Renal pelvis (tissue), 1 donor: ENCODE measurements at regions not wholly inside any gene's neighbourhood (a gene's known extent, or its start where the extent isn't known, plus 50 kb on each side); places are given as distances from the start of the nearest gene placed in this dataset.
"Not testable (repeated sequence)": the region's sequence is repeated elsewhere in the genome, so short reads cannot be mapped to it uniquely, and the experiment has no call there.

ENCODE experiments used
- DNase-seq: peaks from one replicate; pipeline ENCODE4 v3.0.0-alpha.2; 2013

DNA sequence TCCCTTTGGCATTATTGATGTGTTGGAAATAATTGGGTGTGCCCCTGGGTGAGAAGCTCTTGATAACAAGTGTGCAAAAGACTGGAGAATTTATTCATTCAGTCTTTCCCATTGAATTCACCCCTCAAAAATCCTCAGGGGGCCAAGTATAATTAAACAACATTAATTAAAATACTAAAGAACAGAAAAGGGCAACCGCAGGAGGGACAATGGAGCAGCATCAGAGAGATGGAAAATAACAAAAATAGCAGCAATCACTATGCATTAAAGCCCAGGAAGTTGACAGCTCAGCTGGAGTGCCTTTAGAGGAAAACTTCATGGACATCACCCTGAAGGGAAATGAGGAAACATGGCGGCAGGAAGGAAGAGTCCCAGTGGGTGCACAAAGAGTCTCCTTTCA, 227.6 kb downstream of the MINAR1 start:
- no peak for DNase-seq

DNA sequence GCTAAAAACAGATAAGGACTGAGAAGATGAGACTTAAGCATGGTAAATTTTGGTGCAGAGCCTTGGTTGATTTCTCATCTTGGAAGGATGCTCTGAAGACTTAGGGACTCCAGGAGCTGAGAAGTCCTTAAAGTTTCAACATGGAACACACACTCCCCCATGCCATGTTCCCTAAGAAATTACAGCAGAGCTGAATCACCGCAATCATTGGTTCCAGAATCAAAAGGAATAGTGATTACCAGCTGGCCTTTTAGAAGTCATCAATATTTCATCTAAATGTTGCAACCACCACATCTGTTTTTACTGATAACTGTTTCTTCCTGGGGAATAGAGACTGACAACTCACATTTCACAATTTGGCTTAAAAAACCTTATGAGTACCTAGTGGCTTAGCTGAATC, 229.3 kb downstream of the MINAR1 start:
- no peak for DNase-seq

DNA sequence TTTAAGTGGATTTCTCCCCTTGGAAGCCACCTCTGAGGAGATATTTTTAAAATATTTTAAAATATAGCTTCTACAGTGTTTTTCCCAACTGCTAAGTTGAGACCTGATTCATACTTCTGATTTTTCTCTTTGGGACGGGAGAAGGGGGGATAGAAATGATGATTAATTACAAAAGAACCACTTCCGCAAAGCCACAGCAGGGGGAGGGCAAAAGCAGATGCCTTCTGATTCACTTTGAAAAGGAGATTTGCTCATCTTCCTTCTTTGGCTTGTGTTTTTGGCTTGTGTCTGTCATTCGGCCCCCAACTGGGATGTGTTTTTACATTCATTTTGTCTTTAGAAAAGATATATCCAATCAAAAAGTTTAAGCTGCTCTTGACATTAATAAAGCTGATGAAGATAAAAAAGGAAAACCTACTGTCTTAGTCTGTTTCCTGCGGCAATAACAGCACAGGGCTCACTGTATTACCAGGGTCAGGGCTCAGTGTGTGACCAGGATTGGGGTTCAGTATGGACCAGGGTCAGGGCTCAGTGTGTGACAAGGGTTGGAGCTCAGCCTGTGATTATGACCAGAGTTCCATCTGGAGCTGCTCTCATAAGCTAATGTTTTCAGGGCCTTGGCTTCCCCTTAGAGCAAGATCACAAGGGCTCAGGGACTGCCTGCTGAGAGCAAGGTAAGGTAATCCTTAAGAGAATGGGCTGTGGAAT, 223.2 kb downstream of the MTHFS start:
- DNase-seq: no peak

GRCh38 chr15:79674124-79674465, 222.7 kb downstream of the MTHFS start:
- DNase-seq: no peak

DNA sequence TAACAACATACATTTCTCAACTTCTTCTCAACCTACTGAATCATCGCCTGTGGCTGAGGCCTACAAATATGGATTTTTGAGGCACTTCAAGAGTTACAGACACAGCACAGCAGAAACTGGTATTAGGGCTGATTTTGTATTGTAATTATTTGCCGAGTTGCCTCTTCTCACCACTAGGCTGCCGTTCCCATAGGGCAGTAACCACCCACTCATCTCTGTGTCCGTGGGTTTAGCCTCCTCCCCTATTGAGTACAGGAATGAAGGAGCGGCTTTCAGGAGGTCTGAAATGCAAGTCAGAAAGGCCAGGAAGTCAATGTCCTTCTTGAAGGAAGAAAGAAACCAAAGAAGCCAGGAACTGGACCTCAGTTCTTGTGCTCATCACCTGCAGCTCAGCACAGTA, 220.8 kb downstream of the MTHFS start:
- no peak for DNase-seq

GRCh38 chr15:79676621-79677020, 220.2 kb downstream of the MTHFS start:
- DNase-seq: no peak

DNA sequence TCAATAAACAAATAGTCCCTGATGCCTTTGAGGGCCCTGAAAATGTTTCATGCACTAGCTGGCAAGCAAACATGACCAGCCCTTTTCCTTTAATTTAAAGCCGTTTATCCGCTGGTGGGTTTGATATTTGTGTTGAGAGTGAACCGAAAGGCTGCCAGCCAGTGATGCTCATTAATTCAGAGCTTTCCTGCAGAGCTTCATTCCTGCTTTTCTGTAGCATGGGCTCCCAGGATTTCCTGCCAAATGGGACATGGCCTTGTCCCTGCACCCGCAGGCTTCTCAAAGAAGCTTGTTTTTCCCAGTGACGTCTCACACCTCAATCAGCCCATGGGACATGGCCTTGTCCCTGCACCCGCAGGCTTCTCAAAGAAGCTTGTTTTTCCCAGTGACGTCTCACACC, 219.6 kb downstream of the MTHFS start:
- no peak for DNase-seq

DNA sequence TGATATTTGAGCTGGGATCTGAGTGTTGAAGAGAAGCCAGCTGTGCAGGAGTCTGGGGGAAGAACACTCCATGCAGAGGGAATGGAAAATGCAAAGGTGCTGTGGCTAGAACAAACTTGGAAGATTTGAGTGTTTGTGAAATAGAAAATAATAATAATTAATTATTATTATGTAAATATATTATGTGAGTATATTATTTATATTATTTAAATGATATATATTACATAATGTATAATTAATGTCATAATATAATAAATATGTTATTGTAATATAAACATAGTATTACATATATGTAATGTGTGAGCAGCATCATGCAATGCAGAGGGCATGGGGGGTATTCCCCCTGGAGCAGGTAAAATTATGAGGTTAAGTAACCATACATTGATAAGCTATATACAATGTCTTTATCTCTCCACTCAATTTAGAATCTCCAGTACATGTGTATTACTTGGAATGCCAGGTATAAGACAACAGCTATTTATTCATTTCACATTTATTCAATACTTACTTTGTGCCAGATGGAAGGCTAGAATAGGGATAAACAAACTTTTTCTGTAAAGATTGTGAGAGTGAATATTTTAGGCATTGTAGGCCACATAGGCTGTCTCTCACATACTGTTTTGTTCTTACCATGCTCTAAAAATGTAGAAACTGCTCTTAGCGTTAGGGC, 218.6 kb downstream of the MTHFS start:
- no peak for DNase-seq

- no peak for DNase-seq
These were observed 216.1 kb downstream of the MTHFS start for GRCh38 chr15:79680720-79681119.

GRCh38 chr15:79682285-79682684, 214.5 kb downstream of the MTHFS start:
- peak; percentile 3 for DNase-seq

DNA sequence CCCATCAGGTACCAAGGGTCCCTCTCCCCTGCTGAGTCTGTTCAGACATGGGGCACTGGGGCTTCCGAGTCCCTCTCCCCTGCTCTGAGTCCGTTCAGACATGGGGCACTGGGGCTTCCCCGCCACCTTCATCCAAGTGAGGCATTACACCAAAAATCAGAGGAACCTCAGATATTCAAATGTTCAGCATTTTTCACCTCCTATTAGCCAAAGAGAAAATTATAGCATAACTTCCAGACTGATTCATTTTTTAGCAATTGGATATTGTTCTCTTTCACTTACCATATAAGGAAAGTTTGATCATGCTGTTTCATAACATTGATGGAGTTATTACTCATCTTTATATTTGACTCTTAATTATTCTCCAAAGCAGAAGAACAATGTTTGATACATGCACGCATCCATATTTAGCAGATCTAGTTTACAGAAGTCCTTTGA, 213.9 kb downstream of the MTHFS start:
- no peak for DNase-seq

- DNase-seq: no peak
These were observed 207.8 kb downstream of the MTHFS start for GRCh38 chr15:79689030-79689429.

DNA sequence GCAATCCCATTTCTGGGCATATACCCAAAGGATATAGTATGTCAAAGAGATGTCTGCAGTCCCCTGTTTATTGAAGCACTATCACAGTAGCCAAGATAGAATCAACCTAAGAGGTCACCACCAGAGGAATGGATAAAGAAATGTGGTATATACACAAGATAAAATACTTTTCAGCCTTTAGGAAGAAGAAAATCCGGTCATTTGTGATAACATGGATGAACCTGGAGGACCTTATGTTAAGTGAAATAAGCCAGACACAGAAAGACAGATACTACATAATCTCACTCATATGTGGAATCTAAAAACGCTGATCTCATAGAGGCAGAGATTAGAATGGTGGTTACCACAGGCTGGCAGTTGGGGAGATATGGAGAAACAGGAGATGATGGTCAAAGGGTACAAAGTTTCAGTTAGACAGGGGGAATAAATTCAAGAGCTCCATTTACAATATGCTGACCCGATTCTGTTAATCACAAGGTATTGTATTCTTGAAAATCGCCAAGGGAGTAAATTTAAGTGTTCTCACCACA, 195.8 kb downstream of the MTHFS start:
- no peak for DNase-seq

- DNase-seq: no peak
These were observed 194.2 kb downstream of the MTHFS start for GRCh38 chr15:79702621-79703020.

GRCh38 chr15:79721256-79721655, 175.6 kb downstream of the MTHFS start:
- no peak for DNase-seq

DNA sequence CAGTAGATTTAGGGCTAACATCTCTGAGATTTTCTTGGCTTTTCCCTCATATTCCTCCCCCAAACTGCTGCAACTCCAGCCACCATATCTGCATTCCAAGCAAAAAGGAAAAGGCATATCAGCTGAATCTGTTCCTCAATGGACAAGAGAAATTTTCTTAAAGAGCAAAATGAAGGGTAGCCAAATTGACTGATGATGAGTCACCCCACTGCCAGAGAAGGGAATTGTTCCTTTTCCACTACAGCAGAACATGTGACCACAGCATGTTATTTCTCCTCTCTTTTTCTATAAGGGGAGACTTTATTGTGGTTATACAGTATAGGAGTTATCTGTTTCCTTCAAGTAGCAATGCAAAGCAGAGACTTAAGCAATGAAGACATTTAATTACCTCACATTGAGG, 172.5 kb downstream of the MTHFS start:
- no peak for DNase-seq

DNA sequence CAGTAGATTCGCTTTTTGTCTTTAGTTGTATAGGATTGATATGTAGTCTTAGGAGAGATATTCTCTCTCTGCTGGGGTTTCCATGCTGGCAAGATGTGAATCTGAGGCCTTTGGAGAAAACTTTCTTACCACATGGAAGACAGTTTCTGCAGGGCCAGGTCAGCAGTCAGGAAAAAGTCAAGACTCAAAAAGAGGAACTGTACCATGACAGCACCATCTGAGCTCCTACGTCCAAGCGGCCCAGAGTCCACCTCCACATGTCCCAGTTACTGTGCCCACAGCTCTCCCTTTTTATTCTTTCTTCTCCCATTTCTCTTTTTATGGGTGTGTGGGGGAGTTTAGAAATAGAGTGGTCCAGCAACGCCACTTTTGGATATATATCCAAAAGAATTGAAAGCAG, 172.0 kb downstream of the MTHFS start:
- no peak for DNase-seq

DNA sequence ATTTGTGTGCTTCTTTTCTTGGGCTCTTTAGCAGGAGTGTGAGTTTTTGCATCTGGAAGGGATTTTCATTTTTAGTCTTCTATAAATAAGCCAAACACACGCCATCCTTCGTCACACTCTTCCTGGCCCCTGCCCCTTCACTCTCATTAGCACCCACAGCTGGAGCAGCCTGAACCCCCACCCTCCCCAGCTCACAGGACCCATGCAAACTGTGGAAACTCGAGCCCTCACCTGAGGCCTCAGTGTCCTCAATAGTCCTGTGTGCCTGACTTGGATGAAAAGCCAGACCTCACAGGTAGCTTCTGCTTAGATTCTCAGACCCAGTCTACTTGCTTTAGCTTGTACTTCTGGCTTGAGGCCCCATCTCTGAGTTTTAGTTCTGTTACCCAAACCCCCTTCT, 167.9 kb downstream of the MTHFS start:
- no peak for DNase-seq

DNA sequence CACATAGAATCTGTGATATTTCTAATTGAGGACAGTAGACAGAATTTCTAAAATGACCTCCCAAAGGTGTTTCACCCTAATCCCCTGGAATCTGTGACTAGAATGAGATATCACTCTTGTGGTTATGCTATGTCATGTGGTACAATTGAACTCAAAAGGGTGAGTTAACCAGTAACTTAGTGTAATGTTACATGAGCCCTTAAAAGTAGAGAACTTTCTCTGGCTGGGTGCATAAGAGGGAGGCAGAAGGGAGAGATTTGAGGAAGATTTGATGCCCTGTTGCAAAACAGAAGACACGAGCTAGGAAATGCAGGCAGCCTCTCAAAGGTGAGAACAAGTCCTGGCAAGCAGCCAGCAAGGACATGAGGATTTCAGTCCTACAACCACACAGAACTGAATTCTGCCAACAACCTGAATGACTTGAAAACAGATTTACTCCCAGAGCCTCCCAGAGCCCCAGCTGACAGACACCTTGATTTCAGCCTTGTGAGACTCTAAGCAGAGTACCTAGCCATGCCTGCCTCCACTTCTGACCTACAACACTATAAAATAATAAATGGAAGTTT, 160.3 kb downstream of the MTHFS start:
- no peak for DNase-seq

GRCh38 chr15:79738143-79738542, 158.7 kb downstream of the MTHFS start:
- no peak for DNase-seq

DNA sequence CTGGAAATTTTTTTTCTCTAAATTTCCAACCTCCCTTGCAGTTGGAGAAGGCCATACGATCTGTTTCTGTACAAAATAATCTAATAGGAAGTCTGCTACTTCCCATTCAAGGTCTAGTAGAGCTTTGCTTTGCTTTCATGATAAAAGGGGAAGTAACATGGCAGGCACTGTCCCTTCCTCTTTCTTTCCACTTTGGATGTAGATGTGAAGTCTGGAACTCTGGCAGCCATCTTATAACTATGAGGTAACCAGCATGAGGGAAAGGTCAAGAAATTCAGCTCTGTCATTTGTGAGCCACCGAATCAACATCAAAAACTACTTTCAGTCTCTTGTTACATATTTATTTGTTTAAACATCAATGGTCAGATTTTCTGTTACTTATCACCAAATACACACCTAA, 156.3 kb downstream of the MTHFS start:
- no peak for DNase-seq

DNA sequence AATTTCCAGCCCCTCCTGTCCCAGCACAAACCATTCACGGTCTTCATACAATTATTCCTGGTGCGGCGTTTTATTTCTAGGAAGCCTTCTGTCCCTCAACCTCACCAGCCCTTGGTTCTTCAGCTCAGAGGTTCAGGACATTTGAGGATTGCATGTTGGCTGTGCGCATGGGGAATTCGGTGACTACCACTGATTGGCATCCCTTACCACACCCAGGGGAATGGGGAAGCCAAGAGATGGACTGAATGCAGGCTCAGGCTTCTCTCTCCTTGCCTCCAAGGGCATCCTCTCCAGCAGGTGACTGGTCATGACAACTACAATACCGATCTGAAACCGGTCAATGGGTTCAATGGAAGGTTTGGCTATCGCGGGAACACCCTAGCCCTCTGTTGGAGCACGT, 153.8 kb downstream of the MTHFS start:
- no peak for DNase-seq

- DNase-seq: not testable (repeated sequence)
These were observed 152.3 kb downstream of the MTHFS start for GRCh38 chr15:79744485-79744884.
